Transverse colon (tissue), 4 donors: ENCODE measurements at regions not wholly inside any gene's neighbourhood (a gene's known extent, or its start where the extent isn't known, plus 50 kb on each side); places are given as distances from the start of the nearest gene placed in this dataset.

ENCODE experiments used
- DNase-seq: peaks from one replicate; pipeline ENCODE4 v3.0.0-alpha.2; 2019
- H3K27ac ChIP-seq, 4 donors: fragments of 200-600 bp; sonication (generic); 2 replicates each; pipeline ENCODE4 v1.5.1; 2016 to 2018; ENCODE audit warnings: inconsistent platforms in 4 of 4
- H3K27me3 ChIP-seq: fragments of 200-600 bp; sonication (generic); 2 replicates; pipeline ENCODE4 v1.5.1; 2017; ENCODE audit warnings: inconsistent platforms
- H3K36me3 ChIP-seq, 4 donors: fragments of 200-600 bp; sonication (generic); 2 replicates each; pipeline ENCODE4 v1.5.1; 2017 to 2019; ENCODE audit warnings: inconsistent platforms in 4 of 4
- H3K4me1 ChIP-seq, 4 donors: fragments of 200-600 bp; sonication (generic); 2 replicates each; pipeline ENCODE4 v1.5.1; 2017 to 2020; ENCODE audit warnings: inconsistent platforms in 4 of 4
- H3K4me3 ChIP-seq, 4 donors: fragments of 200-600 bp; sonication (generic); 1 replicate in 1 of 4; 2 replicates in 3 of 4; pipeline versions ENCODE4 v1.5.1 to v1.6.1; 2017 to 2019; ENCODE audit warnings: inconsistent platforms in 4 of 4
- H3K9me3 ChIP-seq, 2 donors: fragments of 200-600 bp; sonication (generic); 2 replicates each; pipeline ENCODE4 v1.5.1; 2017 to 2019; ENCODE audit warnings: inconsistent platforms in 2 of 2
- CTCF ChIP-seq, 5 experiments: fragments of 200-600 bp in 3 of 5; fragments of 450-650 bp in 2 of 5; sonication (generic) in 3 of 5; IDR thresholded peaks; 1 replicate in 2 of 5; 2 replicates in 3 of 5; pipeline ENCODE4 v1.5.1; 2016 to 2017; ENCODE audit warnings: antibody characterized with exemption in 5 of 5, inconsistent platforms in 3 of 5, mild to moderate bottlenecking in 2 of 5, moderate library complexity in 1 of 5
- EP300 ChIP-seq: sonication (generic); formaldehyde crosslinking; IDR thresholded peaks from one replicate; pipeline ENCODE4 v1.6.1; 2017; ENCODE audit warnings: antibody characterized with exemption, low read depth
- POLR2A ChIP-seq: fragments of 450-650 bp; IDR thresholded peaks from one replicate; pipeline ENCODE4 v1.6.1; 2016; ENCODE audit warnings: antibody characterized with exemption, mild to moderate bottlenecking, moderate library complexity
- POLR2AphosphoS5 ChIP-seq, 3 donors: sonication (generic); formaldehyde crosslinking; IDR thresholded peaks; one replicate each; pipeline ENCODE4 v1.6.1; 2016; ENCODE audit warnings: antibody characterized with exemption in 3 of 3
- WGBS, 2 donors: methylation state at CpG; one replicate each; pipeline ENCODE4 v1.1.5; 2018; ENCODE audit warnings: low coverage in 1 of 2; 5-methylcytosine and 5-hydroxymethylcytosine counted together
- in situ Hi-C, 4 donors: fragments of 200-750 bp; cut with MboI; loops; one replicate each; pipeline versions ENCODE4 v1.15.0 to v1.15.1; 2017; ENCODE audit warnings: low sequenced_read_pairs in 3 of 4, low pct_ligation_motif_present in 1 of 4, low pct_unique_long_range_greater_than_20kb in 1 of 4
- intact Hi-C: fragments of 100-400 bp; cut with DNase I; formaldehyde crosslinking; loops from one replicate; pipeline ENCODE4 v1.15.1; 2023; ENCODE audit warnings: low total_unique reads

GRCh38 chr17:54793271-54793670, 107.4 kb upstream of the TOM1L1 start:
- no peak for DNase-seq
- Histone ChIP-seq H3K4me1 (no peaks in the 10 kb centered on the region), H3K4me3 (no peak overlapping the region), H3K9me3 (no peaks in the 10 kb centered on the region), H3K27ac (no peak overlapping the region), H3K27me3 (no peaks in the 10 kb centered on the region), H3K36me3 (no peaks in the 10 kb centered on the region)
- 77% methylated on average over 3 of the region's 3 CpGs for WGBS, 2 donors
- in situ Hi-C loops = no loop called here
- TF ChIP-seq POLR2A (no peak), POLR2AphosphoS5 (IDR thresholded peaks at IDR 0.05) (no peak), CTCF (IDR thresholded peaks at IDR 0.05) (no peak), EP300 (no peak)
- intact Hi-C loops = no loop called here

GRCh38 chr17:54795046-54795445, 105.6 kb upstream of the TOM1L1 start:
- TF ChIP-seq POLR2A (no peak), POLR2AphosphoS5 (IDR thresholded peaks at IDR 0.05) (no peak), EP300 (no peak), CTCF (IDR thresholded peaks at IDR 0.05) (no peak)
- no peak overlapping the region for H3K27ac ChIP-seq
- intact Hi-C loops (no loop called here), in situ Hi-C loops (no loop called here)
- DNase-seq = no peak
- H3K36me3 ChIP-seq = no peaks in the 10 kb centered on the region
- no peaks in the 10 kb centered on the region for H3K4me1 ChIP-seq
- no peak overlapping the region for H3K4me3 ChIP-seq
- no peaks in the 10 kb centered on the region for H3K9me3 ChIP-seq
- H3K27me3 ChIP-seq = no peaks in the 10 kb centered on the region

- Histone ChIP-seq H3K27me3 (no peaks in the 10 kb centered on the region), H3K4me1 (no peaks in the 10 kb centered on the region), H3K36me3 (no peaks in the 10 kb centered on the region), H3K9me3 (no peaks in the 10 kb centered on the region), H3K4me3 (no peak overlapping the region), H3K27ac (no peak overlapping the region)
- TF ChIP-seq POLR2A (no peak), EP300 (no peak), POLR2AphosphoS5 (IDR thresholded peaks at IDR 0.05) (no peak), CTCF (IDR thresholded peaks at IDR 0.05) (no peak)
- DNase-seq = no peak
- intact Hi-C loops = no loop called here
- WGBS, 2 donors = 74 to 85% methylated on average over 2 of the region's 2 CpGs
- in situ Hi-C loops = no loop called here
Observed at GRCh38 chr17:54807331-54807730, 93.3 kb upstream of the TOM1L1 start.

DNA sequence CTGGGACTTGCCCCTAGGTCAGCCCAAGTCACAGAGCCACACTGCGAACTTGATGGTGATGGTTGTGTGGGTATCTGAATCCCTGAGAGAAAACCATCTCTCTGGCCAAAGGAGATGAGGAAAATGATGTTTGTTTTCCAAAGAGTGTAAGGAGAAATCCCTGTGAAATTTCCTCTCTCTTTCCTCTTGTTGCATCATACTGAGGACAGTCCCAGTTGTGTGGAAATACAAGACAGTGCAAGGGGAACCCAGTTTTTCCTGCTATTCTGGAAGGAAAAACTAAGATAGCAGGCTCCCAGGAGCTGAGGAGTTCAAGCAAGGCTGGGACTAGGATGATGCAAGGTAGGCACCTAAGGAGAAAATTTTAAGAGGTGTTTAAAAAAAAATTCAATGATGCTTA, 86.8 kb upstream of the TOM1L1 start:
- WGBS, 2 donors = 75 to 76% methylated on average over 1 of the region's 1 CpG
- H3K27me3 ChIP-seq = no peaks in the 10 kb centered on the region
- intact Hi-C loops = no loop called here
- H3K4me1 ChIP-seq = no peaks in the 10 kb centered on the region
- in situ Hi-C loops = no loop called here
- no peak for DNase-seq
- no peaks in the 10 kb centered on the region for H3K36me3 ChIP-seq
- no peak overlapping the region for H3K4me3 ChIP-seq
- TF ChIP-seq EP300 (no peak), CTCF (IDR thresholded peaks at IDR 0.05) (no peak), POLR2A (no peak), POLR2AphosphoS5 (IDR thresholded peaks at IDR 0.05) (no peak)
- no peak overlapping the region for H3K27ac ChIP-seq
- no peaks in the 10 kb centered on the region for H3K9me3 ChIP-seq
